ENCODE measurements at regions not wholly inside any gene's neighbourhood (a gene's known extent, or its start where the extent isn't known, plus 50 kb on each side); places are given as distances from the start of the nearest gene placed in this dataset.

GRCh38 chr2:74742471-74742870 lies 88.4 kb downstream of the SEMA4F start:
- Histone ChIP-seq H3K9me3 (ENCODE audit: control insufficient read depth, low read depth, low read length) (no peaks in the 10 kb centered on the region), H3K79me2 (ENCODE audit: control insufficient read depth, insufficient read depth, low read length) (no peaks in the 10 kb centered on the region), H3K9ac (ENCODE audit: control insufficient read depth, extremely low read depth, insufficient read depth, low read length) (no peak overlapping the region), H3K27ac (ENCODE audit: control insufficient read depth, insufficient read depth, low read length) (no peak overlapping the region), H3K36me3 (ENCODE audit: control insufficient read depth in 2 of 2, extremely low read depth in 1 of 2, insufficient read depth in 2 of 2, low read length in 2 of 2) (no peaks in the 10 kb centered on the region), H2AFZ (ENCODE audit: control insufficient read depth, low read length) (no peak overlapping the region), H3K27me3 (ENCODE audit: control insufficient read depth, extremely low read depth, insufficient read depth, low read length) (no peaks in the 10 kb centered on the region), H3K4me3 (ENCODE audit: control insufficient read depth in 2 of 3, extremely low read depth in 1 of 3, insufficient read depth in 2 of 3, low read depth in 1 of 3, low read length in 3 of 3) (no peak overlapping the region), H3K9me1 (ENCODE audit: control insufficient read depth, extremely low read depth, insufficient read depth, low read length) (no peaks in the 10 kb centered on the region), H3K4me2 (ENCODE audit: control insufficient read depth, extremely low read depth, insufficient read depth, low read depth, low read length) (no peak overlapping the region), H4K20me1 (ENCODE audit: control insufficient read depth, extremely low read depth, insufficient read depth, low read length) (no peaks in the 10 kb centered on the region), H3K4me1 (ENCODE audit: control insufficient read depth, extremely low read depth, insufficient read depth, low read length) (peaks cover 49% of the 10 kb centered on the region)
- FAIRE-seq (no peak), DNase-seq (ENCODE audit: low read depth, low spot score) (no peak)
- dilution Hi-C loops (cut with MboI; ENCODE audit: extremely low pct_ligation_motif_present, low sequenced_read_pairs) = loop anchor here (25.0 kb wide), 1 partner anchor 120 kb away; no protein-coding TSS in a partner anchor
- TF ChIP-seq CTCF (optimal IDR thresholded peaks at IDR 0.05 in 1 of 3, IDR thresholded peaks at IDR 0.05 in 1 of 3, conservative IDR thresholded peaks at IDR 0.05 in 1 of 3; ENCODE audit: extremely low read depth in 1 of 3, insufficient read depth in 2 of 3, low read length in 3 of 3) (no peak), EZH2 (IDR thresholded peaks at IDR 0.05; ENCODE audit: low read length) (no peak)

GRCh38 chr2:74743039-74743438 lies 89.0 kb downstream of the SEMA4F start:
- H3K79me2 ChIP-seq (ENCODE audit: control insufficient read depth, insufficient read depth, low read length) = no peaks in the 10 kb centered on the region
- H3K9me3 ChIP-seq (ENCODE audit: control insufficient read depth, low read depth, low read length) = no peaks in the 10 kb centered on the region
- DNase-seq (ENCODE audit: low read depth, low spot score) = no peak
- H3K4me2 ChIP-seq (ENCODE audit: control insufficient read depth, extremely low read depth, insufficient read depth, low read depth, low read length) = no peak overlapping the region
- no peak overlapping the region for H3K27ac ChIP-seq (ENCODE audit: control insufficient read depth, insufficient read depth, low read length)
- H3K4me1 ChIP-seq (ENCODE audit: control insufficient read depth, extremely low read depth, insufficient read depth, low read length) = peaks cover 54% of the 10 kb centered on the region
- dilution Hi-C loops (cut with MboI; ENCODE audit: extremely low pct_ligation_motif_present, low sequenced_read_pairs) = loop anchor here (25.0 kb wide), 1 partner anchor 119 kb away; no protein-coding TSS in a partner anchor
- no peak overlapping the region for H3K4me3 ChIP-seq (ENCODE audit: control insufficient read depth in 2 of 3, extremely low read depth in 1 of 3, insufficient read depth in 2 of 3, low read depth in 1 of 3, low read length in 3 of 3)
- no peaks in the 10 kb centered on the region for H3K36me3 ChIP-seq (ENCODE audit: control insufficient read depth in 2 of 2, extremely low read depth in 1 of 2, insufficient read depth in 2 of 2, low read length in 2 of 2)
- H3K27me3 ChIP-seq (ENCODE audit: control insufficient read depth, extremely low read depth, insufficient read depth, low read length) = no peaks in the 10 kb centered on the region
- H2AFZ ChIP-seq (ENCODE audit: control insufficient read depth, low read length) = no peak overlapping the region
- H4K20me1 ChIP-seq (ENCODE audit: control insufficient read depth, extremely low read depth, insufficient read depth, low read length) = no peaks in the 10 kb centered on the region
- TF ChIP-seq CTCF (optimal IDR thresholded peaks at IDR 0.05 in 1 of 3, IDR thresholded peaks at IDR 0.05 in 1 of 3, conservative IDR thresholded peaks at IDR 0.05 in 1 of 3; ENCODE audit: extremely low read depth in 1 of 3, insufficient read depth in 2 of 3, low read length in 3 of 3) (no peak), EZH2 (IDR thresholded peaks at IDR 0.05; ENCODE audit: low read length) (no peak)
- no peak overlapping the region for H3K9ac ChIP-seq (ENCODE audit: control insufficient read depth, extremely low read depth, insufficient read depth, low read length)
- FAIRE-seq = no peak
- no peaks in the 10 kb centered on the region for H3K9me1 ChIP-seq (ENCODE audit: control insufficient read depth, extremely low read depth, insufficient read depth, low read length)
